ENCODE measurements at regions not wholly inside any gene's neighbourhood (a gene's known extent, or its start where the extent isn't known, plus 50 kb on each side); places are given as distances from the start of the nearest gene placed in this dataset.
A peak's percentile ranks its signal among the peaks of the same experiment; 100 is the strongest.

- Histone ChIP-seq H3K4me1 (ENCODE audit: control insufficient read depth in 2 of 2, insufficient read depth in 2 of 2, low read length in 2 of 2) (no peaks in the 10 kb centered on the region), H3K9ac (ENCODE audit: low read length) (no peak overlapping the region), H3K27ac (ENCODE audit: low read length in 2 of 2) (no peak overlapping the region), H2AFZ (ENCODE audit: insufficient read depth, low read depth, low read length, poor library complexity, severe bottlenecking) (no peak overlapping the region), H4K20me1 (ENCODE audit: control insufficient read depth, insufficient read depth, low read length, poor library complexity, severe bottlenecking) (no peaks in the 10 kb centered on the region), H3K36me3 (replicated peaks in 1 of 2; ENCODE audit: control extremely low read depth in 1 of 2, control insufficient read depth in 1 of 2, extremely low read depth in 1 of 2, insufficient read depth in 2 of 2, low read length in 1 of 2) (no peaks in the 10 kb centered on the region), H3K27me3 (replicated peaks in 1 of 4; ENCODE audit: control extremely low read depth in 1 of 4, control insufficient read depth in 3 of 4, insufficient read depth in 4 of 4, low read length in 3 of 4) (no peaks in the 10 kb centered on the region), H3K4me2 (replicated peaks; ENCODE audit: low read depth, low read length, poor library complexity, severe bottlenecking) (no peak overlapping the region), H3K4me3 (ENCODE audit: control extremely low read depth in 1 of 5, extremely low read depth in 1 of 5, insufficient read depth in 1 of 5, low read depth in 2 of 5, low read length in 4 of 5) (no peak overlapping the region), H3K9me3 (ENCODE audit: control extremely low read depth in 1 of 3, control insufficient read depth in 2 of 3, insufficient read depth in 1 of 3, low read length in 2 of 3) (peaks cover 0 to 12% (median 0%) of the 10 kb centered on the region in 3 donors), H3K79me2 (ENCODE audit: control insufficient read depth, insufficient read depth, low read length) (no peaks in the 10 kb centered on the region)
- no peak for TF ChIP-seq EZH2 (IDR thresholded peaks at IDR 0.05; ENCODE audit: borderline replicate concordance, insufficient read depth, low read depth, low read length, poor library complexity, severe bottlenecking)
- TF ChIP-seq, protein P1, sequence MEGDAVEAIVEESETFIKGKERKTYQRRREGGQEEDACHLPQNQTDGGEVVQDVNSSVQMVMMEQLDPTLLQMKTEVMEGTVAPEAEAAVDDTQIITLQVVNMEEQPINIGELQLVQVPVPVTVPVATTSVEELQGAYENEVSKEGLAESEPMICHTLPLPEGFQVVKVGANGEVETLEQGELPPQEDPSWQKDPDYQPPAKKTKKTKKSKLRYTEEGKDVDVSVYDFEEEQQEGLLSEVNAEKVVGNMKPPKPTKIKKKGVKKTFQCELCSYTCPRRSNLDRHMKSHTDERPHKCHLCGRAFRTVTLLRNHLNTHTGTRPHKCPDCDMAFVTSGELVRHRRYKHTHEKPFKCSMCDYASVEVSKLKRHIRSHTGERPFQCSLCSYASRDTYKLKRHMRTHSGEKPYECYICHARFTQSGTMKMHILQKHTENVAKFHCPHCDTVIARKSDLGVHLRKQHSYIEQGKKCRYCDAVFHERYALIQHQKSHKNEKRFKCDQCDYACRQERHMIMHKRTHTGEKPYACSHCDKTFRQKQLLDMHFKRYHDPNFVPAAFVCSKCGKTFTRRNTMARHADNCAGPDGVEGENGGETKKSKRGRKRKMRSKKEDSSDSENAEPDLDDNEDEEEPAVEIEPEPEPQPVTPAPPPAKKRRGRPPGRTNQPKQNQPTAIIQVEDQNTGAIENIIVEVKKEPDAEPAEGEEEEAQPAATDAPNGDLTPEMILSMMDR (IDR thresholded peaks at IDR 0.05) = no peak
- Mint-ChIP-seq H3K27me3 (no peaks in the 10 kb centered on the region), H3K4me1 (no peaks in the 10 kb centered on the region), H3K9me3 (ENCODE audit: insufficient read depth) (no peaks in the 10 kb centered on the region), H3K27ac (no peak overlapping the region), H3K4me3 (no peak overlapping the region)
- no CpG with 5 or more reads among the region's 1 CpG for WGBS (ENCODE audit: insufficient coverage)
- intact Hi-C loops (cut with micrococcal nuclease) = no loop called here
- ATAC-seq (ENCODE audit: low read depth) (no peak), DNase-seq (peak; percentile 6)
- CTCF ChIA-PET = no interaction called here
- POLR2A ChIA-PET = no interaction called here
Measured at GRCh38 chr18:4510711-4511110, 55.6 kb upstream of the DLGAP1 start.

GRCh38 chr18:4510160-4510559, 55.1 kb upstream of the DLGAP1 start:
- TF ChIP-seq EZH2 (IDR thresholded peaks at IDR 0.05; ENCODE audit: borderline replicate concordance, insufficient read depth, low read depth, low read length, poor library complexity, severe bottlenecking) = no peak
- TF ChIP-seq, protein P1 (IDR thresholded peaks at IDR 0.05) = no peak

More at GRCh38 chr18:4510160-4510559, 55.1 kb upstream of the DLGAP1 start:
- no peak overlapping the region for H3K9ac ChIP-seq (ENCODE audit: low read length)
- H4K20me1 ChIP-seq (ENCODE audit: control insufficient read depth, insufficient read depth, low read length, poor library complexity, severe bottlenecking) = no peaks in the 10 kb centered on the region
- no peak overlapping the region for H2AFZ ChIP-seq (ENCODE audit: insufficient read depth, low read depth, low read length, poor library complexity, severe bottlenecking)
- no peak overlapping the region for H3K4me3 Mint-ChIP-seq
- H3K9me3 Mint-ChIP-seq (ENCODE audit: insufficient read depth) = no peaks in the 10 kb centered on the region
- no peaks in the 10 kb centered on the region for H3K4me1 ChIP-seq (ENCODE audit: control insufficient read depth in 2 of 2, insufficient read depth in 2 of 2, low read length in 2 of 2)
- 96% methylated on average over 8 of the region's 9 CpGs for WGBS (ENCODE audit: insufficient coverage)
- CTCF ChIA-PET = no interaction called here
- H3K27me3 ChIP-seq (replicated peaks in 1 of 4; ENCODE audit: control extremely low read depth in 1 of 4, control insufficient read depth in 3 of 4, insufficient read depth in 4 of 4, low read length in 3 of 4) = no peaks in the 10 kb centered on the region
- POLR2A ChIA-PET = no interaction called here
- intact Hi-C loops (cut with micrococcal nuclease) = no loop called here
- DNase-seq (no peak), ATAC-seq (ENCODE audit: low read depth) (no peak)
- H3K9me3 ChIP-seq (ENCODE audit: control extremely low read depth in 1 of 3, control insufficient read depth in 2 of 3, insufficient read depth in 1 of 3, low read length in 2 of 3) = peaks cover 0 to 12% (median 0%) of the 10 kb centered on the region in 3 donors
- H3K4me3 ChIP-seq (ENCODE audit: control extremely low read depth in 1 of 5, extremely low read depth in 1 of 5, insufficient read depth in 1 of 5, low read depth in 2 of 5, low read length in 4 of 5) = no peak overlapping the region
- H3K36me3 ChIP-seq (replicated peaks in 1 of 2; ENCODE audit: control extremely low read depth in 1 of 2, control insufficient read depth in 1 of 2, extremely low read depth in 1 of 2, insufficient read depth in 2 of 2, low read length in 1 of 2) = no peaks in the 10 kb centered on the region
- no peak overlapping the region for H3K27ac Mint-ChIP-seq
- no peaks in the 10 kb centered on the region for H3K4me1 Mint-ChIP-seq
- H3K79me2 ChIP-seq (ENCODE audit: control insufficient read depth, insufficient read depth, low read length) = no peaks in the 10 kb centered on the region
- H3K27ac ChIP-seq (ENCODE audit: low read length in 2 of 2) = no peak overlapping the region
- no peak overlapping the region for H3K4me2 ChIP-seq (replicated peaks; ENCODE audit: low read depth, low read length, poor library complexity, severe bottlenecking)
- H3K27me3 Mint-ChIP-seq = no peaks in the 10 kb centered on the region

All from B cell (primary cell).